RWPE2 (cell line): ENCODE measurements at regions not wholly inside any gene's neighbourhood (a gene's known extent, or its start where the extent isn't known, plus 50 kb on each side); places are given as distances from the start of the nearest gene placed in this dataset.
A peak's percentile ranks its signal among the peaks of the same experiment; 100 is the strongest.

Experiments
- ATAC-seq: fragments of 200-7000 bp; cut with Tn5 transposase; 3 replicates; pipeline ENCODE4 v1.9.1; 2021; ENCODE audit warnings: low read depth
- DNase-seq: peaks from one replicate; pipeline ENCODE4 v3.0.0-alpha.2; 2020; ENCODE audit warnings: low spot score
- H3K27ac ChIP-seq: fragments of 450-650 bp; 2 replicates; pipeline ENCODE4 v1.5.1; 2017; ENCODE audit warnings: mild to moderate bottlenecking; ENCODE audit not compliant: poor library complexity, severe bottlenecking
- H3K27me3 ChIP-seq: fragments of 250-450 bp; sonication (Bioruptor Pico); 2 replicates; pipeline ENCODE4 v1.5.1; 2021; ENCODE audit warnings: mild to moderate bottlenecking, moderate library complexity; ENCODE audit not compliant: insufficient read depth, poor library complexity, severe bottlenecking
- H3K36me3 ChIP-seq: fragments of 250-450 bp; sonication (Bioruptor Pico); 2 replicates; pipeline ENCODE4 v1.5.1; 2020; ENCODE audit warnings: low read depth, mild to moderate bottlenecking, moderate library complexity
- H3K4me1 ChIP-seq: fragments of 250-450 bp; sonication (Bioruptor Pico); 2 replicates; pipeline ENCODE4 v1.5.1; 2021; ENCODE audit warnings: mild to moderate bottlenecking, moderate library complexity; ENCODE audit not compliant: insufficient read depth, poor library complexity, severe bottlenecking
- H3K4me3 ChIP-seq: fragments of 250-450 bp; sonication (Bioruptor Pico); 2 replicates; pipeline ENCODE4 v1.5.1; 2021; ENCODE audit warnings: mild to moderate bottlenecking, moderate library complexity; ENCODE audit not compliant: severe bottlenecking
- H3K9me3 ChIP-seq: fragments of 250-450 bp; sonication (Bioruptor Pico); 2 replicates; pipeline ENCODE4 v1.5.1; 2021; ENCODE audit warnings: mild to moderate bottlenecking, moderate library complexity; ENCODE audit not compliant: severe bottlenecking
- CTCF ChIP-seq: fragments of 450-650 bp; IDR thresholded peaks from one replicate; pipeline ENCODE4 v1.5.1; 2017; ENCODE audit warnings: mild to moderate bottlenecking, moderate library complexity; ENCODE audit not compliant: poor library complexity, severe bottlenecking

DNA sequence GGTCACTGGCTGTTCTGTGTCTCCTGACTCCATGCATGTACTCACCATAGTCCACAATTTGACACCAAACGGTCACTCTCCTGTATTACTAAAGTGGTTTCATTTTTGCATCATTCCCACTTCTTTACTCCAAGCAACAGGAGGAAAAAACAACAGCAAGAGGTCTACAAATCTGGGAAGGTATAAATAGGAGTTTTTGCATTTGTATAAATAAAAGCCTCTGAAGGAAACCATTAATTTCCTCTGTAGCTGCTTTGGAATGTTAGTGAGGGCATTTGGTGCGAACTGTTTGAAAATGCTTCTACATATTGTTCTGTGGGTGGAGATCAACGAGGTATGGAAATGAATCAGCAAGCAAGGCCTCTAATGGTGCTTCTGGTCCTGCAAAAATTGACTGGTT, 148.5 kb upstream of the DLX2 start:
- no peaks in the 10 kb centered on the region for H3K27me3 ChIP-seq
- H3K4me3 ChIP-seq: no peak overlapping the region
- H3K27ac ChIP-seq: peak overlapping the region; percentile 100
- TF ChIP-seq CTCF: no peak
- H3K9me3 ChIP-seq: no peaks in the 10 kb centered on the region
- no peak for ATAC-seq
- H3K4me1 ChIP-seq: peaks cover 79% of the 10 kb centered on the region
- no peak for DNase-seq
- no peaks in the 10 kb centered on the region for H3K36me3 ChIP-seq

DNA sequence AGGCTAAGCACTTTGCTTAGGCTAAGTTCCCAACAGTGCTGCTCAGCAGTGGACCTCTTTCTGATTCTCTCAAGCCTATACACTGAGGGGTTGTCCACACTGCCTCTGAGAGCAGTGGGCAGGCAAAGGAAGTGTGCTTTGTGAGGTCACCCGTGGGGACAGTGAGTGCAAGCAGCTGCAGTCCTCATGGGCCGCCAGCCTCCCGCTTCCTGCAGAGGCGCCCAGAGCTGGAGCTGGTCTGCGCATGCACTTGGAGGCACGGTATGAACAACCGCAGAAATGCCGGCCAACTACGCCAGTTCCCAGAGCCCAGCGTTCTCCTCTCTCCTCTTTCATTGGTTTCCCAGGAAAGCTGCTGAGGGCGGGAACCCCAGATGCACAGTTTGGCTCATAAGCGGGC, 149.5 kb upstream of the DLX2 start:
- TF ChIP-seq CTCF: no peak
- Histone ChIP-seq H3K27ac (peak overlapping the region; percentile 100), H3K4me1 (peaks cover 69% of the 10 kb centered on the region), H3K27me3 (no peaks in the 10 kb centered on the region), H3K4me3 (no peak overlapping the region), H3K9me3 (no peaks in the 10 kb centered on the region), H3K36me3 (no peaks in the 10 kb centered on the region)
- no peak for ATAC-seq
- no peak for DNase-seq

DNA sequence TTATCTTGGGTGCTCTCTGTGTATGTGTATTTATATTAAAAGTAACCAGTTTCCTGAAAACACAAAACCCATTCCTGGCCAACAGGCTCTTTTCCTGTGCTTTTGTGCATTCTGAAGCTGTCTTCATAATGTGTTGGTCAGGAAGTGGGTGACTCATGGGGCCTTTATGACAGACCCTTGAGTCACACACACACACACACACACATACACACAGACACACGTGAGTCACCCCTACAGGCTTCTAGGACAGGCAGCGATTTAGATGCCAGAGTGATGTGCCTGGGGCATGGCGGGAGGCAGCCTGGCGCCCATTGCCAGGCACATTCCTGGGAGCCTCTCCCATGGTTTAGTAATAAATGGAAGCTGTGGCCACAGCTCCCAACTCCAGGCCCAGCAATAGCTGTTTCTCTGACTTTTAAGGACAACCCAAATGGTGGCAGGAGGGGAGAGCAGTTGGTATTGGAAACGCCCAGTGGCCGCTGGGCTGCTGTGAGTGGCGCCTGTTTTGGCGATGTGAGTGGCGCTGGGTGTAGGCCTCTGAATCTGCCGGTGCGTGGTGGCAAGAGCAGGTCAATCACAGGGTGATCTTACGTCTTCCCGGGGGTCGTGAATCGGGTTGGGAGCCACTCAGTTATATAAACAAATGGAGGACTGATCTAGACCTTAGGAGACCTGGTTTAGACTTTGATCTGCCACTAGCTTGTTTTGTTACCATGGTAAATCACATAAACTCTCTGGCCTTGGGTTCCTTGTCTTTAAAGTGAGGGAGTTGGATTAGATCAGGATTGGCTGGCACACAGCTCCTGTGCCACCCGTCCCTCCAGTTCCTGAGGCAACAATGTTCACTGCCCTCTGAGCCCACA, 150.7 kb upstream of the DLX2 start:
- H3K27me3 ChIP-seq: no peaks in the 10 kb centered on the region
- no peaks in the 10 kb centered on the region for H3K36me3 ChIP-seq
- no peaks in the 10 kb centered on the region for H3K9me3 ChIP-seq
- H3K27ac ChIP-seq: peak overlapping the region; percentile 100
- TF ChIP-seq CTCF: no peak
- H3K4me3 ChIP-seq: no peak overlapping the region
- H3K4me1 ChIP-seq: peaks cover 57% of the 10 kb centered on the region
- DNase-seq: peak; percentile 94
- ATAC-seq: peak; percentile 60

DNA sequence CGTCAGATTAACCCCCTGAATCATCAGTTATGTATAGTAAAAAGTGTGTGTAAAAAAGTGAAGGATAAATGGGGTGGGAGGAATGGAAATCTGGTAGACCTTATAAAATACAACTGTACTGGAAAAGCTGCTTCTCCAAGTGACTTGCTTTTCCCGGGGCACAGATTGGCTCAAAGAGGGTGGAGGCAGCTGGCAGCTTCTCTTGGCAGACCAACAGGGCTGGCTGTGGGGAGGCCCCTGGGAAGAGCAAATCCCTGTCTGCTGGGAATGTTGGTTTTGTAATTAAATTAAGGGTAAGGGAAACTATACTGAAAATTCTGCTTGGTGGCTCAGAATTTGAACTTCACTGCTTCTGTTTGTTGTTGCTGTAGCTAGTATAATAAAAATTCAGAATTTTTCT, 154.2 kb upstream of the DLX2 start:
- no peak overlapping the region for H3K4me3 ChIP-seq
- H3K4me1 ChIP-seq: peaks cover 36% of the 10 kb centered on the region
- peak overlapping the region; percentile 24 for H3K27ac ChIP-seq
- TF ChIP-seq CTCF: no peak
- no peaks in the 10 kb centered on the region for H3K9me3 ChIP-seq
- no peaks in the 10 kb centered on the region for H3K36me3 ChIP-seq
- no peaks in the 10 kb centered on the region for H3K27me3 ChIP-seq
- DNase-seq (no peak), ATAC-seq (no peak)

GRCh38 chr2:172259827-172260226, 157.1 kb upstream of the DLX2 start:
- Histone ChIP-seq H3K27me3 (no peaks in the 10 kb centered on the region), H3K36me3 (no peaks in the 10 kb centered on the region), H3K4me3 (no peak overlapping the region), H3K27ac (peak overlapping the region; percentile 91), H3K4me1 (peaks cover 18% of the 10 kb centered on the region), H3K9me3 (peaks cover 5% of the 10 kb centered on the region)
- TF ChIP-seq CTCF: no peak
- DNase-seq (no peak), ATAC-seq (no peak)
